HG02970 (cell line): ENCODE measurements at regions not wholly inside any gene's neighbourhood (a gene's known extent, or its start where the extent isn't known, plus 50 kb on each side); places are given as distances from the start of the nearest gene placed in this dataset.
"Not testable (repeated sequence)": the region's sequence is repeated elsewhere in the genome, so short reads cannot be mapped to it uniquely, and the experiment has no call there.

Experiments
- ATAC-seq: cut with Tn5 transposase; IDR thresholded peaks from one replicate; pipeline ENCODE4 v1.9.1; 2021; ENCODE audit warnings: mild to moderate bottlenecking, moderate library complexity, moderate number of reproducible peaks; ENCODE audit not compliant: unreplicated experiment, low FRiP score

GRCh38 chr2:228377533-228377932, 196.0 kb upstream of the SPHKAP start:
- ATAC-seq = no peak

DNA sequence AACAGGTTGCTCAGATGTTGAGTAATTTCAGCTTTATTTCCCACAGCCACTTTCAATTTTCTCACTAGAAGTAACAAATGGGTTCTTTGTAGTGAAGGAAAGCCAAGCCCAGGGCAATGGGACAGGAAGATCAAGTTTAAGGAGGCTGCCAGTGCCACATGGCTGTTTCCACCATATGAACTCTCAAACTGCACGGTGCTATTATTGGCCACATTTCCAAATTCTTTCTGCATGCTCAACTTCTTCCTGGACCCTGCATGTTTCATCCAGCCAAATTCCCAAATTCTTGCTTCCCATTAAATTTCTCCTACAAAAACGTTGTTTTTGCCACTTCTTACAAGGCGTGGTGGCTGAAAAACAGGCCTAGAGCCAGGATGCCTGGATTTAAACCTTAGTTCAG, 193.3 kb upstream of the SPHKAP start:
- ATAC-seq = no peak

- ATAC-seq = no peak
Observed at GRCh38 chr2:228373191-228373590, 191.7 kb upstream of the SPHKAP start.

GRCh38 chr2:228372212-228372611, 190.7 kb upstream of the SPHKAP start:
- ATAC-seq = no peak

GRCh38 chr2:228369400-228370031, 188.0 kb upstream of the SPHKAP start:
- no peak for ATAC-seq

DNA sequence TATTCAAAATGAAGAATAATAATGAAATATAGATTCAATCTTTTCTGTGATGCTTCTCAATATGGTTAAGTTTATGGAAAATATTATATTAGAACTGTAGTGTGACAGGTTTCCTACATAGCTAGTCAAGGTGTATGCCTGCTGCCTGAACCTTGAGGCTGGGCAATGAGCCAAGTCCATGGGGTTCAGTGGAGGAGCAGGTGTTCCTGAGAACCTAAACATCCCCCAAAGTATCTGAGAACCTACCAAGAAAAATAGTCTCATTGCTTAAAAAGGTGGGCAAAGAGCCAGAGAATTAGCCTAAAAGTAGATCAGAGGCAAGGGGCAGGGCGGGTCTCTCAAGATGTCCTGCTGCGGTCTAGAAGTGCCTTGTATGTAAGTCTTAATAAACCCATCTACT, 185.9 kb upstream of the SPHKAP start:
- ATAC-seq = no peak

DNA sequence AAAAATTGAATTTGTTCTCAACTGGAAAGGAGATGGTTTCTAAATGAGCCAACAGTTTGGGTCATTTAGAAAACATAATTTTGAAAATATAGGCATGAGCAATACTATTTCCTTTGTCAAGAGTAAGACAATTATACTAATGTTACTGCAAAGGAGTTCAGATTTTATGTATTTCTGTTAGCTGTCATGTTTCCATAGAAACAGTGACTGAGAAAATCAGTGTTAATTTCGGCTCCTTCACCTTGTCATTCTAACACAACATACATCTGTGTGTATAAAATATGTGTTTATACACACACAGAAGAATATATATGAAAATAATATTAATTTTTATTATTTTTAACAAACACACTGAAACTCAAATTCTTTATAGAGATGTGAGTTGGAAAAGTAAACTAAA, 178.0 kb upstream of the SPHKAP start:
- ATAC-seq = no peak

- ATAC-seq = no peak
Observed at GRCh38 chr2:228355897-228356296, 174.4 kb upstream of the SPHKAP start.

DNA sequence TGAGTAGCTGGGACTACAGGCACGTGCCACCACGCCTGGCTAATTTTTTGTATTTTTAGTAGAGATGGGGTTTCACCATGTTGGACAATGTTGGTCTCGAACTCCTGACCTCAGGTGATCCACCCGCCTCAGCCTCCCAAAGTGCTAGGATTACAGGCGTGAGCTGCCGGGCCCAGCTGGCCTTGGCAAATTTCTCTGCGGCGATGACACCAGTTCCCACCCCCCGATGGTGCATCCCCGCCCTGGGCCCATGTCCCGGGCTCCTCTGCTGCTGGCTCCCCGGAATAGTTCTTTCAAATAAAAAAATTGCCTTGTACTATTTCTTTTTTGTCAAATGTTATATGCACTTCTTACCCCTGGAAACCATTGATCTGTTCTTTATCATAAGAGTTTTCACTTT, 171.5 kb upstream of the SPHKAP start:
- ATAC-seq = not testable (repeated sequence)

DNA sequence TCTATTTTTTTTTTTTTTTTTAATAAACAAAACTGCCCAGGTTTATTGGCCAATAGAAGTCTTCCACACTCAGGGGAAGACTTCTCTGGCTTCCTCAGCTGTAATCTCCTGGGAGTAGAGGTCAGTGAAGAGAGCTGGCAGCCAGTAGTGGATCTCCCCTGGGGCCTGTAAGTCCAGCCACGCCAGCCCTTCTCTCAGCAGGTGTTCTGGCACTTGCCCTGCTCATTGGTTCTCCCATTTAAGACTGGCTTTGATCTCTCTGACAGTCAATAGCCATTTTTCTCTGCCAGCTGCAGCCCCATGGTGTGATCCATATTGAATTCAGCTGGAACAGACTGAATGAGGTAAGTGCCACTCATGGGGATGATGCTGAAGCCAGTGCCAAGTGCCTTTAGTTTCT, 170.6 kb upstream of the SPHKAP start:
- ATAC-seq = no peak

DNA sequence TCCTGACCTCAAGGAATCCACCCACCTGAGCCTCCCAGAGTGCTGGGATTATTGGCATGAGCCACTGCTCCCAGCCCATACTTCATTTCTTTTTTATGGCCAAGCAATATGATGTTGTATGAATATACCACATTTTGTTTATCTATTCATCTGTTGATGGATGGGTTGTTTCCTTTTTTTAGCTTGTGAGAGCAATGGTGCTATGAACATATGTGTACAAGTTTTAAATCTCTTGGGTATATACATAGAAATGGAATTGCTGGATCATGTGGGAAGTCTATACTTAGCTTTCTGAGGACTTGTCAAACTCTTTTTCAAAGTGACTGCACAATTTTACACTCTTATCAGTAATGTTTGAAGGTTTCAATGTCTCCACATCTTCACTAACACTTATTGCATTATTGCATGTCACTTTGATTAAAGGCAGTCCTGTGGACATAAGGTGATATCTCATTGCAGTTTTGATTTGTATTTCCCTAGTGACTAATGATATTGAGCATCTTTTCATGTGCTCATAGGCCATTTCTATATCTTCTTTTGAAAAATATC, 167.1 kb upstream of the SPHKAP start:
- ATAC-seq = no peak

GRCh38 chr2:228344531-228344930, 163.0 kb upstream of the SPHKAP start:
- ATAC-seq = no peak

DNA sequence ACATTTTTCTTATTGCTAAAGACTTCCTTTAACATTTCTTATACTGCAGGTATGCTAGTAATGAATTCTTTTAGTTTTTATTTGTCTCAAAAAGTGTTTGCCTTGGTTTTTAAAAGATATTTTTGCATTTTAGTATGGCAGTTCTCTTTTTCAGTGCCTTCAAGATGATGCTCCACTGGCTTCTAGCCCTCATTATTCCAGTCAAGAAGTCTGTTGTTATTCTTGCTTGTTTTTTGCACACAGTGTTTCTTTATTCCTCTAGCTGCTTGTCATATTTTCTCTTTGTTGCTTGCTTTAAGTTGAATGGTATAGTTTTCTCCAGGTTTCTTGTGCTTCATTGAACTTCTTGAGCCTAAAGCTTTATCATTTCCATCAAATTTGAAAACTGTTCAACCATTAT, 158.0 kb upstream of the SPHKAP start:
- no peak for ATAC-seq

DNA sequence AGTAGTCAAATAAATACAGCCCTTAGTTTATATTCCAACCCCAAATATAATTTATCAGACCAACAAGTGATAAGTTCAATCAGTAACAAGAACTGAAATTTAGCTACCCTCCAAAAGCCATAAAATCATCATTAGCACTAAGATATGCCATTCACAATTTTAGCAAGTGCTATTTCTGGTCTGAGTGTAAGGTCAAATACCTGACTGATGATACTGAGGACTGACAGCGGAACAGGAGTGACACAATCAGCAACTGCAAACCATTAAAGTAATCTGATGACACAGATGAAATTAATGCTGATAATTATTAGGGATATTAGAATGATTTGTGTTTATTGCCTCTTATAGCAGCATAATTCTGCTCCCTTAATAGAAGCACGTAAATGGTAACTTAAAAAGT, 152.7 kb upstream of the SPHKAP start:
- ATAC-seq = no peak

GRCh38 chr2:228329282-228329681, 147.8 kb upstream of the SPHKAP start:
- no peak for ATAC-seq

- no peak for ATAC-seq
Observed at GRCh38 chr2:228321015-228321414, 139.5 kb upstream of the SPHKAP start.

GRCh38 chr2:228318218-228318617, 136.7 kb upstream of the SPHKAP start:
- ATAC-seq = no peak

- no peak for ATAC-seq
Observed at GRCh38 chr2:228312172-228312571, 130.7 kb upstream of the SPHKAP start.

- ATAC-seq = no peak
Observed at GRCh38 chr2:228303960-228304359, 122.5 kb upstream of the SPHKAP start.

DNA sequence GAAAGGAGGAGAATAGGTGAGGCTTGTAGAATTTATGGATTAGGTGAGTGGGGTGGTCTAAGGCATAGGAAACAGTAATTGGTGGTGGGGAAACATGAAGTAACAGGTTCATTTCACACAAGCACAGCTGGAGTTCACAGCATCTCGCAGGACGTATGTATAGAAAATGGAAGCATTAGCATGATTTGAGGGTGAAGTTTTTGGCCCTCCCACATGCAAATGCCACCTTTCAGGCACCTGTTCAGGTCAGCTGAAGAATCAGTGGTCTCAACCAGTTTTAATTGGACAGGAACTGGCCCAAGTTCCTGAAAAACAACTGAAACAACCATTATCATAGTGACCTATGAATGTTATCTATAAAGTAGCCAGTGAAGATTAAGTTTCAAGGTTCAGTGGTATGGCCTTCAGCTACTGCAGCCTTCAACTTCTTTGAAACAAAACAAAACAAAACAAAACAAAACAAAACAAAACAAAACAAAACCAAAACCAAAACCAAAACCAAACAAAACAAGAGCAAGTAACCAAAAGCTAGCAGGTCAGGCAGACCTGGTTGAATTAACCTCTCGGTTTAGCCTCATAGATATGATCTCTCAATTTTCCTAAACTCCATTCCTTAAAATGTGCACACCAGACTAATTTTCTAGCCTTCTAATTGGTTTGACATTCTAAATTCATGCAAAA, 102.1 kb upstream of the SPHKAP start:
- ATAC-seq = no peak

- ATAC-seq = no peak
Observed at GRCh38 chr2:228282376-228282775, 100.9 kb upstream of the SPHKAP start.

DNA sequence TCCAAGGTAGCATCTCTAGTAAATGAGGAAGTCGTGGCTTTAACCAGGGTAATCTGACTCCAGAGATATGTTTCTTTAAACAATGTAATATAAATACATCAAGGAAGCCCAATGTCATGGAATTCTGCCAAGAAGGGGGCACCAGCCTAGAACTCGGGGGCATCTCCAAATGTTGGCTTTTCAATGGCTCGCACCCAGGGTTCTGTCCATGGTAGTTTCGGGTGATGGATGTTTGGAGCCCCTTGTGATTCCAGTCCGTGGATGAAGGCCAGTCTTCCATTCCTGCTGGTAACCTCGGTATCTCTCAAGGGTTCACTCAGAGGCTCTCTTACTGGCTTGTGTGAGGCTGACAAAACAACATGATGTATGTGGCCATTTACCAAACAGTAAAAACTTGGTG, 91.7 kb upstream of the SPHKAP start:
- ATAC-seq = no peak
